H1 (cell line): ENCODE measurements at regions not wholly inside any gene's neighbourhood (a gene's known extent, or its start where the extent isn't known, plus 50 kb on each side); places are given as distances from the start of the nearest gene placed in this dataset.

Experiments
- CTCF ChIA-PET: fragments of 300-600 bp; sonication (Branson Sonifier 250); formaldehyde crosslinking; loops from one replicate; lab custom pipeline; 2021; ENCODE audit not compliant: partially characterized antibody; lab: Charles Lee
- POLR2A ChIA-PET: fragments of 300-600 bp; sonication (Branson Sonifier 250); formaldehyde crosslinking; loops from one replicate; lab custom pipeline; 2021; ENCODE audit warnings: inconsistent platforms; ENCODE audit not compliant: partially characterized antibody; lab: Charles Lee
- DNase-seq, 2 experiments: peaks; one replicate each; pipeline versions ENCODE4 v3.0.0 to v3.0.0-alpha.2; 2010 to 2022; ENCODE audit warnings: low spot score in 2 of 2, low read depth in 1 of 2, mixed read lengths in 1 of 2
- FAIRE-seq: peaks from 2 replicates; lab custom pipeline; 2011; peaks lifted over from hg19 to GRCh38; lab: Jason Lieb, UNC
- H2AFZ ChIP-seq: 2 replicates; pipeline ENCODE4 v1.8.1; 2012; ENCODE audit warnings: low read length, inconsistent platforms
- H2AK5ac ChIP-seq: 2 replicates; pipeline ENCODE4 v1.6.1; 2013; ENCODE audit warnings: low read depth, low read length
- H2BK120ac ChIP-seq: replicated peaks from 2 replicates; pipeline ENCODE3; 2013; ENCODE audit warnings: low read depth, low read length, inconsistent platforms
- H2BK12ac ChIP-seq: 2 replicates; pipeline ENCODE4 v1.6.1; 2013; ENCODE audit warnings: low read depth, low read length
- H2BK15ac ChIP-seq: 2 replicates; pipeline ENCODE4 v1.6.1; 2013; ENCODE audit warnings: low read length
- H2BK20ac ChIP-seq: 2 replicates; pipeline ENCODE4 v1.6.1; 2013; ENCODE audit warnings: low read length
- H2BK5ac ChIP-seq: 2 replicates; pipeline ENCODE4 v1.6.1; 2013; ENCODE audit warnings: low read depth, low read length
- H3K14ac ChIP-seq: 2 replicates; pipeline ENCODE4 v1.6.1; 2013; ENCODE audit warnings: inconsistent platforms; ENCODE audit not compliant: insufficient read length
- H3K18ac ChIP-seq: 2 replicates; pipeline ENCODE4 v1.6.1; 2013; ENCODE audit warnings: low read length; ENCODE audit errors: extremely low read depth
- H3K23ac ChIP-seq: 2 replicates; pipeline ENCODE4 v1.6.1; 2013; ENCODE audit warnings: inconsistent platforms; ENCODE audit not compliant: insufficient read length
- H3K23me2 ChIP-seq: 2 replicates; pipeline ENCODE4 v1.6.1; 2013; ENCODE audit warnings: low read depth, low read length
- H3K27ac ChIP-seq: 2 replicates; pipeline ENCODE4 v1.6.1; 2011; ENCODE audit warnings: low read depth, low read length, inconsistent platforms
- H3K27me3 ChIP-seq, 4 experiments: replicated peaks in 1 of 4; 1 replicate in 1 of 4; 2 replicates in 3 of 4; pipeline versions ENCODE4 v1.6.1 to v1.8.1; 2011 to 2013; ENCODE audit warnings: low read length in 3 of 4, mild to moderate bottlenecking in 3 of 4, inconsistent platforms in 2 of 4, mixed read lengths in 2 of 4, moderate library complexity in 1 of 4; ENCODE audit not compliant: control insufficient read depth in 3 of 4, insufficient read depth in 3 of 4; ENCODE audit errors: extremely low read depth in 1 of 4
- H3K36me3 ChIP-seq, 4 experiments: 2 replicates each; pipeline versions ENCODE4 v1.6.1 to v1.8.1; 2011 to 2013; ENCODE audit warnings: mild to moderate bottlenecking in 4 of 4, low read length in 3 of 4, moderate library complexity in 2 of 4, control low read depth in 1 of 4, inconsistent platforms in 1 of 4; ENCODE audit not compliant: insufficient read depth in 4 of 4, control insufficient read depth in 2 of 4
- H3K4ac ChIP-seq: replicated peaks from 2 replicates; pipeline ENCODE3; 2013; ENCODE audit warnings: low read length, low read depth, mixed read lengths, inconsistent platforms; ENCODE audit not compliant: insufficient read length
- H3K4me1 ChIP-seq, 4 experiments: replicated peaks in 1 of 4; 1 replicate in 1 of 4; 2 replicates in 3 of 4; pipeline versions ENCODE4 v1.6.1 to v1.8.1; 2011 to 2013; ENCODE audit warnings: low read length in 3 of 4, inconsistent platforms in 2 of 4, mixed read lengths in 1 of 4; ENCODE audit not compliant: insufficient read depth in 4 of 4, control insufficient read depth in 3 of 4
- H3K4me2 ChIP-seq, 2 experiments: 2 replicates each; pipeline versions ENCODE4 v1.6.1 to v1.8.1; 2011 to 2013; ENCODE audit warnings: low read depth in 2 of 2, low read length in 2 of 2, control low read depth in 1 of 2, inconsistent platforms in 1 of 2, mild to moderate bottlenecking in 1 of 2; ENCODE audit not compliant: insufficient read depth in 1 of 2
- H3K4me3 ChIP-seq, 4 experiments: fragments of 200-600, 300-600 bp in 1 of 4; sonication (generic), shearing (Covaris generic), sonication (Bioruptor Twin) in 1 of 4; 2 replicates each; pipeline versions ENCODE4 v1.5.1 to v1.8.1; 2011 to 2016; ENCODE audit warnings: low read length in 4 of 4, low read depth in 3 of 4, control low read depth in 2 of 4, inconsistent platforms in 2 of 4, mild to moderate bottlenecking in 2 of 4, mixed read lengths in 1 of 4, moderate library complexity in 1 of 4; ENCODE audit not compliant: insufficient read depth in 2 of 4; ENCODE audit errors: extremely low read depth in 1 of 4
- H3K56ac ChIP-seq: replicated peaks from 2 replicates; pipeline ENCODE3; 2013; ENCODE audit warnings: low read depth, mild to moderate bottlenecking, mixed read lengths, low read length, inconsistent platforms; ENCODE audit not compliant: insufficient read length
- H3K79me1 ChIP-seq: 2 replicates; pipeline ENCODE4 v1.6.1; 2013; ENCODE audit warnings: low read depth, low read length, control low read depth
- H3K79me2 ChIP-seq, 2 experiments: 2 replicates each; pipeline versions ENCODE4 v1.6.1 to v1.8.1; 2012 to 2013; ENCODE audit warnings: low read length in 2 of 2, mild to moderate bottlenecking in 2 of 2, inconsistent platforms in 1 of 2; ENCODE audit not compliant: insufficient read depth in 2 of 2, control insufficient read depth in 1 of 2
- H3K9ac ChIP-seq, 4 experiments: replicated peaks in 1 of 4; 1 replicate in 1 of 4; 2 replicates in 3 of 4; pipeline versions ENCODE4 v1.6.1 to v1.8.1; 2011 to 2013; ENCODE audit warnings: low read depth in 3 of 4, low read length in 3 of 4, control low read depth in 2 of 4, mild to moderate bottlenecking in 2 of 4, moderate library complexity in 2 of 4, inconsistent platforms in 1 of 4; ENCODE audit errors: extremely low read depth in 1 of 4
- H3K9me3 ChIP-seq, 2 experiments: 2 replicates each; pipeline versions ENCODE4 v1.6.1 to v1.8.1; 2012 to 2013; ENCODE audit warnings: mild to moderate bottlenecking in 2 of 2, moderate library complexity in 2 of 2, control low read depth in 1 of 2, inconsistent platforms in 1 of 2, low read depth in 1 of 2, low read length in 1 of 2, mixed read lengths in 1 of 2; ENCODE audit not compliant: insufficient read depth in 2 of 2
- H4K20me1 ChIP-seq, 2 experiments: replicated peaks in 1 of 2; 2 replicates each; pipeline versions ENCODE3 to v1.8.1; 2011 to 2013; ENCODE audit warnings: inconsistent platforms in 2 of 2, low read length in 2 of 2, mild to moderate bottlenecking in 1 of 2; ENCODE audit not compliant: insufficient read depth in 2 of 2, control insufficient read depth in 1 of 2
- H4K5ac ChIP-seq: 2 replicates; pipeline ENCODE4 v1.6.1; 2013; ENCODE audit warnings: low read length, low read depth, mixed read lengths, inconsistent platforms; ENCODE audit not compliant: insufficient read length
- H4K8ac ChIP-seq: 2 replicates; pipeline ENCODE4 v1.8.0; 2013; ENCODE audit warnings: mild to moderate bottlenecking, moderate library complexity, low read length, inconsistent platforms; ENCODE audit not compliant: insufficient read depth; ENCODE audit errors: extremely low read depth
- H4K91ac ChIP-seq: replicated peaks from 2 replicates; pipeline ENCODE3; 2013; ENCODE audit warnings: low read length, mixed read lengths, inconsistent platforms; ENCODE audit not compliant: insufficient read length
- RAD21 ChIP-seq, 2 experiments: IDR thresholded peaks in 1 of 2; conservative IDR thresholded peaks in 1 of 2; 2 replicates each; pipeline ENCODE4 v1.6.1; 2011; ENCODE audit warnings: low read depth in 2 of 2, low read length in 2 of 2, improper control_type of control experiment in 1 of 2, inconsistent platforms in 1 of 2, mild to moderate bottlenecking in 1 of 2, moderate library complexity in 1 of 2
- YY1 ChIP-seq: IDR thresholded peaks from 2 replicates; pipeline ENCODE4 v1.6.1; 2011; ENCODE audit warnings: low read depth, mild to moderate bottlenecking, low read length
- WGBS, 2 experiments: shearing (Covaris generic) in 1 of 2; methylation state at CpG; one replicate each; pipeline versions ENCODE4 v1.1.6 to v1.1.7; 2013 to 2015; ENCODE audit warnings: low lambda C conversion rate in 2 of 2, mixed read lengths in 2 of 2, inconsistent platforms in 1 of 2, low coverage in 1 of 2, missing lambda C conversion rate in 1 of 2; ENCODE audit not compliant: insufficient replicate concordance in 2 of 2, insufficient coverage in 1 of 2, insufficient read length in 1 of 2; ENCODE audit errors: extremely low coverage in 1 of 2, missing lambda C conversion rate in 1 of 2; 5-methylcytosine and 5-hydroxymethylcytosine counted together

DNA sequence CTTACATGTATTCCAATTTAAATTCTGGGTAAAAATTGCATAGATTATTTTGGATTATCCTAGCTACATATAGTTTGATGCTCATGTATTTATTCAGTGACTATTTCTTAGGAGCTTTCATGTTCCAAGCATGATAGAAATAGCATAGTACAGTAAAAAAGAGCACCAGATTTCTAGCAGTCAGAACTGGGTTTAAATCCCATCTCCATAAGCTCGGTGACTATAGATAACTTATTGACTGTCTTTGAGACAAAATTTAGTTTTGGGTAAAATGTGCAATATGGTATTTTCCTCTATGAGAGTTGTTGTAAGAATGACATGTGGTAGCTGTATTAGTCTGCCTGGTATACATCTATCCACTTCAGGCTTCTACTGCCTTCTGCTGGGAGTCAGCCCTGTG is 889.6 kb downstream of the DTWD2 start:
- H3K4ac ChIP-seq: no peak overlapping the region
- H3K4me3 ChIP-seq: no peak overlapping the region
- no peaks in the 10 kb centered on the region for H3K4me1 ChIP-seq
- no peak overlapping the region for H2BK120ac ChIP-seq
- no peak overlapping the region for H3K18ac ChIP-seq
- H3K56ac ChIP-seq: no peak overlapping the region
- H4K91ac ChIP-seq: no peak overlapping the region
- H3K4me2 ChIP-seq: no peak overlapping the region
- DNase-seq: no peak
- no peak for FAIRE-seq
- H2BK12ac ChIP-seq: no peak overlapping the region
- H3K79me1 ChIP-seq: no peaks in the 10 kb centered on the region
- no peaks in the 10 kb centered on the region for H3K79me2 ChIP-seq
- no peaks in the 10 kb centered on the region for H3K23me2 ChIP-seq
- no peaks in the 10 kb centered on the region for H3K36me3 ChIP-seq
- H2AFZ ChIP-seq: no peak overlapping the region
- ChIA-PET CTCF (interaction anchor here (0.6 to 0.7 kb wide), 2 partner anchors 13 to 760 kb away, joined by 3 read pairs; no protein-coding TSS in a partner anchor), POLR2A (no interaction called here)
- no peak overlapping the region for H2BK20ac ChIP-seq
- H4K20me1 ChIP-seq: no peaks in the 10 kb centered on the region
- H3K27me3 ChIP-seq: no peaks in the 10 kb centered on the region
- H2BK5ac ChIP-seq: no peak overlapping the region
- H2AK5ac ChIP-seq: no peak overlapping the region
- no peaks in the 10 kb centered on the region for H3K9me3 ChIP-seq
- H3K23ac ChIP-seq: no peak overlapping the region
- no peak overlapping the region for H3K27ac ChIP-seq
- no peak overlapping the region for H4K5ac ChIP-seq
- no peak overlapping the region for H3K14ac ChIP-seq
- no peak overlapping the region for H2BK15ac ChIP-seq
- no peak for TF ChIP-seq YY1
- TF ChIP-seq RAD21 (IDR thresholded peaks at IDR 0.05 in 1 of 2, conservative IDR thresholded peaks at IDR 0.05 in 1 of 2; ENCODE audit: low read depth in 2 of 2, low read length in 2 of 2): peak in 1 of 2 experiments; percentile 6; a peak in 1 of 4 replicates
- 86% methylated on average over 1 of the region's 1 CpG; no CpG with 5 or more reads in 1 of the 2 experiments for WGBS, 2 experiments
- H3K9ac ChIP-seq: no peak overlapping the region
- H4K8ac ChIP-seq: no peak overlapping the region
